Activated B cell treated with CpG ODN at 0.5 μM for 24 hours (primary cell): ENCODE measurements at regions not wholly inside any gene's neighbourhood (a gene's known extent, or its start where the extent isn't known, plus 50 kb on each side); places are given as distances from the start of the nearest gene placed in this dataset.

Source experiments
- ATAC-seq: fragments of 200-7000 bp; cut with Tn5 transposase; one replicate; pipeline ENCODE4 v1.10.0; 2021; ENCODE audit warnings: low read depth, mild to moderate bottlenecking, moderate library complexity
- CTCF ChIA-PET: fragments of 350-600 bp; sonication (Branson Sonifier 250); formaldehyde crosslinking; loops from one replicate; lab custom pipeline; 2021; ENCODE audit warnings: antibody characterized with exemption; lab: Charles Lee
- POLR2A ChIA-PET: fragments of 350-600 bp; sonication (Branson Sonifier 250); formaldehyde crosslinking; loops from one replicate; lab custom pipeline; 2021; ENCODE audit warnings: antibody characterized with exemption; lab: Charles Lee
- DNase-seq: peaks from one replicate; pipeline ENCODE4 v3.0.0; 2022
- H3K27ac Mint-ChIP-seq: one replicate; pipeline ENCODE4 v1.8.0; 2020; ENCODE audit warnings: mixed read lengths
- H3K27me3 Mint-ChIP-seq: one replicate; pipeline ENCODE4 v1.8.0; 2021; ENCODE audit warnings: mixed read lengths
- H3K36me3 Mint-ChIP-seq: one replicate; pipeline ENCODE4 v1.8.0; 2021; ENCODE audit warnings: low read depth, mixed read lengths
- H3K4me1 Mint-ChIP-seq: one replicate; pipeline ENCODE4 v1.8.0; 2021; ENCODE audit warnings: mixed read lengths
- H3K4me3 Mint-ChIP-seq: one replicate; pipeline ENCODE4 v1.8.0; 2020; ENCODE audit warnings: mild to moderate bottlenecking, mixed read lengths
- H3K9me3 Mint-ChIP-seq: one replicate; pipeline ENCODE4 v1.8.0; 2020; ENCODE audit warnings: mixed read lengths
- intact Hi-C: fragments of 100-400 bp; cut with micrococcal nuclease; formaldehyde crosslinking; loops from one replicate; pipeline ENCODE4 v1.15.1; 2024
- TF ChIP-seq, protein P1 (sequence below): fragments of 200-600 bp; IDR thresholded peaks from one replicate; pipeline ENCODE4 v1.8.0; 2022; ENCODE audit warnings: antibody characterized with exemption, mild to moderate bottlenecking

DNA sequence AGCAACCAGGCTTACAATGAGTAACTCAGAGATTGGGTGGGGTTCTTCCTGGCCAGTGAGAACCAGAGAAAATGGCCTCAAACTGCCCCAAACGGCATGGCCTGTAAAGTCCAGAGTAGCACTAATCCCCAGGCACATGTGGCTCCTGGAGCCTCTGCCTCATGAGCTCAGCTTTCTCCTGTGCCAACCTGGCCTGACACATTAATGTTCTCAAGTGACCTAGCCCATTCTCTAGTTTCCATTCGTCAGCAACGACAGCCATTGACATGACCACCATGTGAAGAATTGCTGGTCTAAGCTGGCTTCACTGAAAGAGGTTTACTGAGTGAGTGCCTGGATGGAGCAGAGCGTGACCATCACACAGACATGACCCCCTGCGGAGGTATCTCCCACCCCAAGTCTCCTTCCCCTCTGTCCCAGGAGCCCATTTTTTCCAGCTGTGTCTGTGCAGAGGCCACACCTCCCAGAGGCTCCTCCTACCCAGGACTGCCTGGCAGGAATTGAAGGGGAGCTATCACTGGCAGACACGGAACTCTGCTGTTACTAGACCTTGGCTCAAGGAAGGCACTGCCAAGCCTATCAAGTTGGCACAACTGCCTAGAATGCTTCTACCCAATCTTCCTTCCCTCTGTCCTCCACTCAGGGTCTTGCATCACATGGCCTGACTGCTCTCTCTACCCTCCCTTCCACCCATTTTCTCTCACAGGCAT is 59.0 kb upstream of the BOD1 start:
- Mint-ChIP-seq H3K27ac (no peak overlapping the region), H3K27me3 (no peaks in the 10 kb centered on the region), H3K4me1 (peaks cover 27% of the 10 kb centered on the region), H3K4me3 (no peak overlapping the region), H3K9me3 (peaks cover 4% of the 10 kb centered on the region), H3K36me3 (no peaks in the 10 kb centered on the region)
- intact Hi-C loops = no loop called here
- POLR2A ChIA-PET = no interaction called here
- no peak for DNase-seq
- TF ChIP-seq, protein P1, sequence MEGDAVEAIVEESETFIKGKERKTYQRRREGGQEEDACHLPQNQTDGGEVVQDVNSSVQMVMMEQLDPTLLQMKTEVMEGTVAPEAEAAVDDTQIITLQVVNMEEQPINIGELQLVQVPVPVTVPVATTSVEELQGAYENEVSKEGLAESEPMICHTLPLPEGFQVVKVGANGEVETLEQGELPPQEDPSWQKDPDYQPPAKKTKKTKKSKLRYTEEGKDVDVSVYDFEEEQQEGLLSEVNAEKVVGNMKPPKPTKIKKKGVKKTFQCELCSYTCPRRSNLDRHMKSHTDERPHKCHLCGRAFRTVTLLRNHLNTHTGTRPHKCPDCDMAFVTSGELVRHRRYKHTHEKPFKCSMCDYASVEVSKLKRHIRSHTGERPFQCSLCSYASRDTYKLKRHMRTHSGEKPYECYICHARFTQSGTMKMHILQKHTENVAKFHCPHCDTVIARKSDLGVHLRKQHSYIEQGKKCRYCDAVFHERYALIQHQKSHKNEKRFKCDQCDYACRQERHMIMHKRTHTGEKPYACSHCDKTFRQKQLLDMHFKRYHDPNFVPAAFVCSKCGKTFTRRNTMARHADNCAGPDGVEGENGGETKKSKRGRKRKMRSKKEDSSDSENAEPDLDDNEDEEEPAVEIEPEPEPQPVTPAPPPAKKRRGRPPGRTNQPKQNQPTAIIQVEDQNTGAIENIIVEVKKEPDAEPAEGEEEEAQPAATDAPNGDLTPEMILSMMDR = no peak
- CTCF ChIA-PET = no interaction called here
- no peak for ATAC-seq

- no peaks in the 10 kb centered on the region for H3K36me3 Mint-ChIP-seq
- POLR2A ChIA-PET = interaction anchor here (1.5 kb wide), 1 partner anchor 13 kb away, joined by 5 read pairs; no protein-coding TSS in a partner anchor
- intact Hi-C loops = no loop called here
- no peak overlapping the region for H3K27ac Mint-ChIP-seq
- CTCF ChIA-PET = no interaction called here
- ATAC-seq (no peak), DNase-seq (no peak)
- peaks cover 4% of the 10 kb centered on the region for H3K9me3 Mint-ChIP-seq
- H3K4me1 Mint-ChIP-seq = peaks cover 35% of the 10 kb centered on the region
- no peaks in the 10 kb centered on the region for H3K27me3 Mint-ChIP-seq
- H3K4me3 Mint-ChIP-seq = no peak overlapping the region
- TF ChIP-seq, protein P1 = no peak
Measured at GRCh38 chr5:173676375-173676774, 59.9 kb upstream of the BOD1 start.

DNA sequence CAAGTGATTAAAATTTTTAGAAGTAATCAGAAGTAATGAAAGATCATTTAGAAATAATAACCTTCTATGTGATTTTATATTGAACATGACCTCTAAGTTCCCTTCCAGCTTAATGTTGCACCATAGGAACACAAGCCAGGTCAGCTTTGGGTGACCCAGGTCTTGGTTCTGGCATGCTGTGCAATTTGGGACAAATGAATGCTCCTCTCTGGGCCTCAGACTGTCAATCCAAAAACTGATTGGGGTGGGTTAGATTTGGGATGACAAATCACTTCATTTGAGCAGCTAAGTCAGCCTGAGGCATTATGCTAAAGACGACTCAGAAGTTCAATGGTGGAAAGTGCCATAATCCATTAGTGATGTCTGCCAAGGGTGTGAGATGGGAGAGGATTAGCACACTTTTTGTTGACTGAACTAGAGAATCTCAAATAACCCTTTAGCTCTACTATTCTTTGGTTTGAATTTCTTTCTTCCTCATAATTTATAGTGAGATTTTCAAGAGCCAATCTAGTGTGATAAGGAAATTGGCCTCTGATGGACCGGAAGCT is 60.7 kb upstream of the BOD1 start:
- no peak for ATAC-seq
- H3K36me3 Mint-ChIP-seq = no peaks in the 10 kb centered on the region
- H3K4me1 Mint-ChIP-seq = peaks cover 42% of the 10 kb centered on the region

DNA sequence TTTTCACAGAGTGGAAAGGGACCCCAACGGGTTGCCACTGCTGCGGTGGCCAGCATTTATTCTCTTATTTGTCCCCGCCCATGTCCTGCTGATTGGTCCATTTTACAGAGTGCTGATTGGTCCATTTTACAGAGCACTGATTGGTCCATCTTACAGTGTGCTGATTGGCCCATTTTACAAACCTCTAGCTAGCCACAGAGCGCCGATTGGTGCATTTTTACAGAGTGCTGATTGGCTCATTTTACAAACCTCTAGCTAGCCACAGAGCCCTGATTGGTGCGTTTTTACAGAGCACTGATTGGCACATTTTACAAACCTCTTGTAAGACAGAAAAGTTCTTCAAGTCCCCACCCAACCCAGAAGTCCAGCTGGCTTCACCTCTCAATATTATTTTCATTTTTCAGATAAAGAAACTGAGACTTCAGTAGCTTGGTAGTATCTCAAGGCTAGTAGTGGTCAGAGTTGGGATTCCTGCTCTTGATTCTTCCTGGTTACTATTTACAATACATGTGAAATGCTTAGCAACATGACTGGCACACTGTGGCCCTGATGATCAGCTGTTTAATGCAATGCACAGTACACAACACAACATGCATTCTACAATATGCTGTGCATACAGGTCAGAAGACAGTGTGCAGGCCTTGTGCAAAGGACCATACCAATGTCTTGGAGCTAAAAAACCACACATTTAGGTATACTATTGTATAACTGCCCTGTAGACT is 63.6 kb upstream of the BOD1 start:
- Mint-ChIP-seq H3K9me3 (peaks cover 6% of the 10 kb centered on the region), H3K4me1 (peaks cover 47% of the 10 kb centered on the region), H3K4me3 (peak overlapping the region; percentile 44), H3K27me3 (no peaks in the 10 kb centered on the region), H3K27ac (peak overlapping the region; percentile 86), H3K36me3 (no peaks in the 10 kb centered on the region)
- POLR2A ChIA-PET = interaction anchor here (0.6 to 1.4 kb wide), 8 partner anchors 9 to 238 kb away, joined by 3 to 6 read pairs (median 4); partner anchors contain the start of gene CPEB4
- CTCF ChIA-PET = interaction anchor here (0.9 to 1.3 kb wide), 3 partner anchors 9 to 245 kb away, joined by 3 to 8 read pairs (median 4); no protein-coding TSS in a partner anchor
- ATAC-seq (peak; percentile 54), DNase-seq (no peak)
- TF ChIP-seq, protein P1 = no peak
- intact Hi-C loops = loop anchor here (2.0 to 5.0 kb wide), 5 partner anchors 19 to 207 kb away; partner anchors contain the start of gene BOD1

More for the DNA sequence above, 60.7 kb upstream of the BOD1 start:
- ChIA-PET POLR2A (interaction anchor here (1.5 kb wide), 1 partner anchor 12 kb away, joined by 5 read pairs; no protein-coding TSS in a partner anchor), CTCF (no interaction called here)
- TF ChIP-seq, protein P1 = no peak
- Mint-ChIP-seq H3K27ac (no peak overlapping the region), H3K4me3 (no peak overlapping the region), H3K9me3 (peaks cover 8% of the 10 kb centered on the region), H3K27me3 (no peaks in the 10 kb centered on the region)
- no peak for DNase-seq
- intact Hi-C loops = no loop called here
